Endodermal cell (in vitro differentiated cells): ENCODE measurements at regions not wholly inside any gene's neighbourhood (a gene's known extent, or its start where the extent isn't known, plus 50 kb on each side); places are given as distances from the start of the nearest gene placed in this dataset.

Experiments
- DNase-seq: peaks from one replicate; pipeline ENCODE4 v3.0.0-alpha.2; 2017
- H3K27ac ChIP-seq: 2 replicates; pipeline ENCODE4 v1.5.1; 2013; ENCODE audit warnings: mild to moderate bottlenecking, low read depth, low read length, moderate library complexity
- H3K27me3 ChIP-seq: 2 replicates; pipeline ENCODE4 v1.6.1; 2013; ENCODE audit warnings: mild to moderate bottlenecking, low read length, moderate library complexity; ENCODE audit not compliant: insufficient read depth, control insufficient read depth, poor library complexity, severe bottlenecking
- H3K36me3 ChIP-seq: 2 replicates; pipeline ENCODE4 v1.7.0; 2013; ENCODE audit warnings: mild to moderate bottlenecking, low read length, moderate library complexity; ENCODE audit not compliant: control insufficient read depth, insufficient read depth
- H3K4me1 ChIP-seq: one replicate; pipeline ENCODE4 v1.7.0; 2013; ENCODE audit warnings: low read length; ENCODE audit not compliant: control insufficient read depth, insufficient read depth
- H3K4me3 ChIP-seq: 2 replicates; pipeline ENCODE4 v1.5.1; 2013; ENCODE audit warnings: mild to moderate bottlenecking, low read length, moderate library complexity
- H3K9ac ChIP-seq: 2 replicates; pipeline ENCODE4 v1.6.1; 2013; ENCODE audit warnings: mild to moderate bottlenecking, low read length, moderate library complexity; ENCODE audit not compliant: poor library complexity, severe bottlenecking; ENCODE audit errors: extremely low read depth
- H3K9me3 ChIP-seq: 2 replicates; pipeline ENCODE4 v1.6.1; 2013; ENCODE audit warnings: mild to moderate bottlenecking, low read length, moderate library complexity; ENCODE audit not compliant: control insufficient read depth
- H3K27ac Mint-ChIP-seq: 2 replicates; pipeline ENCODE4 v1.8.0; 2020; ENCODE audit warnings: mixed read lengths
- H3K27me3 Mint-ChIP-seq: 2 replicates; pipeline ENCODE4 v1.8.0; 2021; ENCODE audit warnings: mild to moderate bottlenecking, mixed read lengths; ENCODE audit not compliant: insufficient read depth
- H3K36me3 Mint-ChIP-seq: 2 replicates; pipeline ENCODE4 v1.8.0; 2020; ENCODE audit warnings: low read depth, mixed read lengths
- H3K4me1 Mint-ChIP-seq: 2 replicates; pipeline ENCODE4 v1.8.0; 2020; ENCODE audit warnings: mixed read lengths
- H3K4me3 Mint-ChIP-seq: 2 replicates; pipeline ENCODE4 v1.8.0; 2020; ENCODE audit warnings: mild to moderate bottlenecking, moderate library complexity, mixed read lengths
- H3K9me3 Mint-ChIP-seq: 2 replicates; pipeline ENCODE4 v1.8.0; 2020; ENCODE audit warnings: mild to moderate bottlenecking, mixed read lengths
- CTCF ChIP-seq: fragments of 200-600 bp; sonication (generic); conservative IDR thresholded peaks from 2 replicates; pipeline ENCODE4 v1.5.0; 2021; ENCODE audit warnings: antibody characterized with exemption, mild to moderate bottlenecking
- WGBS, 2 experiments: methylation state at CpG; one replicate each; pipeline versions ENCODE4 v1.1.5 to v1.1.7; 2013; ENCODE audit warnings: missing lambda C conversion rate in 2 of 2, mixed read lengths in 1 of 2; ENCODE audit not compliant: insufficient coverage in 1 of 2, insufficient read length in 1 of 2; 5-methylcytosine and 5-hydroxymethylcytosine counted together

DNA sequence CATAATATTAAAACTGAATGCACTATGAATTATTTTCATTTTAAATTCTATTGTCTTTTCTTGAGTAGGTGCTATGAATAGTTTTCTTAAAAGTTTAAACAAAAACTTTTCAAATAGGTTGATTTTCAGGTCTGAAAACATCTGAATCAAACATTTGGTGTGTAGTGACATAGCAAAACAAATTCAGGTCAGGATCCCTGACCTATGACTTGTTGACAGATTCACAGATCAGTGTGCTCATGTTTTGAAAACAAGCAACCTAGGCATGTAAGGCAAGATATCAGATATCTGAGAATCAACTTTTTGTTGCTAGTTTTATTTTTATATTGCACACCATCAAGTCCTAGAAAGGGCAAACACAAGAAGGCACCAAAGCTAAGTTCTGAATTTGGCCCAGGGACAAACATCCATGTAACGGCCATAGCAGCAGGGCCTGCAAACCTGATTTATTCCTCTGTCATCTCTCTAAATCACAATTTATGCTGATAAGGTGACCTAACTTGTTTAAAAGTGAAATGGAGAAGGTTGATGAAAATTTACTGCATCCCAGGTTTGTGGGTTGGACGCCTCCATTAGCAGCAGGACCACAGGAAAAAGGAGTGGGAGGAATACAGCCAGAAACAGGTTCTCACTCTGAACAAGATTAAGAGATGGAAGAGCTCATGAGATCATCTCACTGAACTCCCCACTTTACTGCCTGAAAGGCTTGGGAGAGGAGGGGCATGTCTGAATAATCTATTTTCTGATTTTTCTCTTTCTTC, 337.7 kb downstream of the KCNRG start:
- no peaks in the 10 kb centered on the region for H3K9me3 ChIP-seq
- no peak overlapping the region for H3K4me3 Mint-ChIP-seq
- no peak for TF ChIP-seq CTCF
- H3K27ac ChIP-seq: no peak overlapping the region
- no peak overlapping the region for H3K27ac Mint-ChIP-seq
- WGBS, 2 experiments: 91 to 100% methylated on average over 1 to 2 of the region's 2 CpGs
- no peaks in the 10 kb centered on the region for H3K36me3 Mint-ChIP-seq
- no peak overlapping the region for H3K4me3 ChIP-seq
- H3K27me3 ChIP-seq: no peaks in the 10 kb centered on the region
- H3K4me1 ChIP-seq: no peaks in the 10 kb centered on the region
- no peaks in the 10 kb centered on the region for H3K4me1 Mint-ChIP-seq
- H3K36me3 ChIP-seq: no peaks in the 10 kb centered on the region
- no peak overlapping the region for H3K9ac ChIP-seq
- H3K9me3 Mint-ChIP-seq: no peaks in the 10 kb centered on the region
- H3K27me3 Mint-ChIP-seq: peaks cover 2% of the 10 kb centered on the region
- DNase-seq: no peak

DNA sequence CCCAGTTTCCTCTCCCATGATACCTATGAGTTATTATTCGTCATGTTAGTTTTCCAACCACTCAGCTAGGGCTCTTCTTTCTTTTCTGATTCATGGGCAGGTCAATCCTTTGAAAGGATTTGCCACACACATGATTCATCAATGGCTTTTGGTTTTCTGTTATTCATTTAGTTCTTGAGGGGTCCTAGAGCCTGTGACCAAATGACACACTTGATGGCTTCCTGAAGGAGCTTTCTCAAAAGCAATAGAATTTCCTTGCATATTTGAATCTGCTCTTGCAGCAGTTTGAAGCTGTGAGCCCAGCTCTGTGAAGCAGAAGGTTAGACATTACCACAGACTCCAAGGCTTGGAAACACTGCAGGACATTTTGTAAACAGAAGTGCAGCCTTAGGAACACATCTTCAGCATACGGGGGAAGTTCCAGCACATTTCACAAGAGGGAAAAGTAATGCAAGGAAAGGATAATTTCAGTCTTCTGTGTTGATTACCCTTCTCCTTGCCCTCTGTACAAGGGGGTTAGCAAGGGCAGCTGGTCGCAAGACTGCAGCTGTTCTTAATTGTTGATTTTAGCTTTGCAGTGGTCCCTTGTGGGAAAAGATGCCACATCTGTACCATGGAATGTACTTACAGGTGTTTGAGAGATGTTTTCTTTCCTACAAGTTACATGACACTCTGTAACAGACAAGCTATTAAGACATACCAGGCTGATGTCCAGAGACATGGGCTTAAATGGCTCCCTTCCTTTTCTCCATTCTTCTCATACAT, 338.6 kb downstream of the KCNRG start:
- 95 to 97% methylated on average over 2 to 3 of the region's 3 CpGs for WGBS, 2 experiments
- Histone ChIP-seq H3K36me3 (no peaks in the 10 kb centered on the region), H3K27me3 (no peaks in the 10 kb centered on the region), H3K9me3 (no peaks in the 10 kb centered on the region), H3K9ac (no peak overlapping the region), H3K27ac (no peak overlapping the region), H3K4me1 (no peaks in the 10 kb centered on the region), H3K4me3 (no peak overlapping the region)
- no peaks in the 10 kb centered on the region for H3K9me3 Mint-ChIP-seq
- no peaks in the 10 kb centered on the region for H3K36me3 Mint-ChIP-seq
- no peak for DNase-seq
- peaks cover 3% of the 10 kb centered on the region for H3K27me3 Mint-ChIP-seq
- no peaks in the 10 kb centered on the region for H3K4me1 Mint-ChIP-seq
- no peak for TF ChIP-seq CTCF
- no peak overlapping the region for H3K4me3 Mint-ChIP-seq
- no peak overlapping the region for H3K27ac Mint-ChIP-seq

GRCh38 chr13:50355797-50356196, 340.6 kb downstream of the KCNRG start:
- no peak overlapping the region for H3K27ac Mint-ChIP-seq
- Histone ChIP-seq H3K36me3 (no peaks in the 10 kb centered on the region), H3K27ac (no peak overlapping the region), H3K9ac (no peak overlapping the region), H3K4me3 (no peak overlapping the region), H3K9me3 (no peaks in the 10 kb centered on the region), H3K4me1 (no peaks in the 10 kb centered on the region), H3K27me3 (no peaks in the 10 kb centered on the region)
- peaks cover 3% of the 10 kb centered on the region for H3K27me3 Mint-ChIP-seq
- 93 to 97% methylated on average over 3 to 4 of the region's 4 CpGs for WGBS, 2 experiments
- no peak overlapping the region for H3K4me3 Mint-ChIP-seq
- no peak for TF ChIP-seq CTCF
- no peaks in the 10 kb centered on the region for H3K9me3 Mint-ChIP-seq
- no peak for DNase-seq
- no peaks in the 10 kb centered on the region for H3K4me1 Mint-ChIP-seq
- no peaks in the 10 kb centered on the region for H3K36me3 Mint-ChIP-seq
